Keratinocyte (primary cell): ENCODE measurements at regions not wholly inside any gene's neighbourhood (a gene's known extent, or its start where the extent isn't known, plus 50 kb on each side); places are given as distances from the start of the nearest gene placed in this dataset.

Experiments
- CTCF ChIP-seq, 3 experiments: IDR thresholded peaks in 1 of 3; conservative IDR thresholded peaks in 1 of 3; optimal IDR thresholded peaks in 1 of 3; 2 replicates in 2 of 3; 3 replicates in 1 of 3; pipeline versions ENCODE3 to v1.5.1; 2011; ENCODE audit warnings: low read length in 3 of 3, mild to moderate bottlenecking in 3 of 3, moderate library complexity in 2 of 3, control low read depth in 1 of 3, inconsistent platforms in 1 of 3; ENCODE audit not compliant: insufficient read depth in 2 of 3; ENCODE audit errors: extremely low read depth in 1 of 3
- EZH2 ChIP-seq: IDR thresholded peaks from one replicate; pipeline ENCODE4 v1.6.1; 2012; ENCODE audit warnings: inconsistent platforms, mild to moderate bottlenecking, low read length, moderate library complexity

DNA sequence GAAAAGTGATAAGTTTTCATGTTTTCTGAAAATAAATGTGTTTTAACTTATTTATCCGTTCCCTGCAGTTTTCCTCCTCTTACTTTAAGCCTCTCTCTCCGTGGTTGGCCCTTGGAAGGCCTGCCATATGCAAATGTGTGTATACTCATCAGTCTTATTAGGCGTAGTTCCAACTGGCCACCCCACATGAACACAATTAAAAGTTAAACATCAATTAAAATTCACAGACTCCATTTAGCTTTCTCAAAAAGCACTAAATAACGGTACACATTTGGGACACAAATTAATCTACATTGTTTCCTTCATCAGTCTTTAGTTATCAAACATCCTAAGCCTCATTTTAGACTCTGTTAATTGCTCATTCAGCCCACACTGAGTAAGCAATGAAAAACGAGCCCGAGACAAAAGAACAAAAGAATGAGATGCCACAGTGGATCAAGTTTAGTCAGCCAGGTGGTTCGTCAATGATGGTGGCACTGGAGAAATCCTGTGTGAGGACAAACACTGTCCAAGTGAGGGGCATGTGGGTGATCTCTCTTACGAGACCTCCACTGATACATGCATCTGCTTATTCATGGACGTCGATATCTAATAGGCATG is 76.0 kb upstream of the TMCC3 start:
- TF ChIP-seq EZH2 (no peak), CTCF (optimal IDR thresholded peaks at IDR 0.05 in 1 of 3, IDR thresholded peaks at IDR 0.05 in 1 of 3, conservative IDR thresholded peaks at IDR 0.05 in 1 of 3; ENCODE audit: extremely low read depth in 1 of 3, insufficient read depth in 2 of 3, low read length in 3 of 3) (no peak)
